ENCODE measurements at regions not wholly inside any gene's neighbourhood (a gene's known extent, or its start where the extent isn't known, plus 50 kb on each side); places are given as distances from the start of the nearest gene placed in this dataset.

DNA sequence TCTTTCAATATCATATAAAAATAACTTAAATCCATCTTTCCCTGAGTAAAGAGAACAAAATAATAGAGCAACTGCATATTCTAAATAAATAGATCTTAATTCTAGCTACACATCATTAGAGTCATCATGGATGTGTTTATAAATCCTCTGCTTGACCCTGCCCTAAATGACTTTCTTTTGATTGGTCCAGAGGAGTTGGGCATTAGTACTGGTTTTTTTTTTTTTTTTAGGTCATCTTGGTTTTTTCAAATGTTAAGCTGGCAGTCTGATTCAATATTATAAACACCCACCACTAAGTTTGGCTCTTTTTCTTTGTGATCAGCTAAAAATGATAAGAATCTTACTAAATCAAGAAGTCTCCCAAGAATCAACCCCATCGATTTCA, 504.0 kb upstream of the CBLB start:
- TF ChIP-seq POLR2AphosphoS5 (IDR thresholded peaks at IDR 0.05; ENCODE audit: low read depth, low read length) (no peak), TAF1 (IDR thresholded peaks at IDR 0.05; ENCODE audit: low read depth, low read length) (no peak), POLR2A (IDR thresholded peaks at IDR 0.05; ENCODE audit: low read depth, low read length) (no peak), SPI1 (IDR thresholded peaks at IDR 0.05; ENCODE audit: low read depth, low read length) (no peak)

All from GM12891 (cell line).